ENCODE measurements at regions not wholly inside any gene's neighbourhood (a gene's known extent, or its start where the extent isn't known, plus 50 kb on each side); places are given as distances from the start of the nearest gene placed in this dataset.

DNA sequence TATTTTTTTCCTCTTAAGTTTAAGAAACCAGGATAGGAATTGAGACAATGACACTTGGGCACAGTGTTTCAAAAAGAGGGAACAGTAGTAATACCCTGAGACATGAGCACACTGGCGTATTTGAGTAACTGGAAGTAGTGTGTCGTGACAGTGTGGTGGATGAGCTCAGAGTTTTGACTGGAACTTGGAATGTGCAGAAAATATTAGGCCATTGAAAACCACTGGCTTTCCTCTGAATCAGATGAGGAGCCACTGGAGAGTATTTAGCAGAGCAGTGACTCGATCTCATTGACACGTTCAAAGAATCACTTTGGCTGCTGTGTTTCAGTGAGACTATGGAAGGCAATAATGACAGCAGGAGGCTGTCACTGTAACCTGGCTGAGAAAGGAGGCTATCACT is 1531.2 kb downstream of the STIM2 start:
- Histone ChIP-seq H3K4me1 (ENCODE audit: insufficient read depth) (peaks cover 28% of the 10 kb centered on the region), H4K20me1 (ENCODE audit: insufficient read depth) (no peaks in the 10 kb centered on the region), H3K27ac (peak overlapping the region; percentile 61), H2AFZ (peak overlapping the region; percentile 64), H3K4me3 (no peak overlapping the region), H3K79me2 (ENCODE audit: insufficient read depth) (no peaks in the 10 kb centered on the region), H3K9me2 (ENCODE audit: insufficient read depth) (no peaks in the 10 kb centered on the region), H3K9ac (peak overlapping the region; percentile 6; the same call in 1 of the 2 replicates), H3F3A (ENCODE audit: insufficient read depth) (peaks cover 16% of the 10 kb centered on the region; the same call in 1 of the 2 replicates), H3K36me3 (ENCODE audit: low read depth) (no peaks in the 10 kb centered on the region), H3K4me2 (ENCODE audit: unreplicated experiment) (peak overlapping the region; percentile 24), H3K27me3 (replicated peaks; ENCODE audit: insufficient read depth) (no peaks in the 10 kb centered on the region), H3K9me3 (ENCODE audit: low read depth) (no peaks in the 10 kb centered on the region)
- DNase-seq: peak; percentile 79
- 32 to 35% methylated on average over 4 of the region's 4 CpGs for WGBS, 2 experiments (ENCODE audit: low coverage in 1 of 2, low lambda C conversion rate in 2 of 2, missing lambda C conversion rate in 2 of 2)
- in situ Hi-C loops (cut with MboI): no loop called here
- TF ChIP-seq EZH2phosphoT487 (IDR thresholded peaks at IDR 0.05; ENCODE audit: insufficient read depth, low read depth) (no peak), EZH2 (IDR thresholded peaks at IDR 0.05; ENCODE audit: insufficient read depth, poor library complexity, severe bottlenecking) (no peak)

DNA sequence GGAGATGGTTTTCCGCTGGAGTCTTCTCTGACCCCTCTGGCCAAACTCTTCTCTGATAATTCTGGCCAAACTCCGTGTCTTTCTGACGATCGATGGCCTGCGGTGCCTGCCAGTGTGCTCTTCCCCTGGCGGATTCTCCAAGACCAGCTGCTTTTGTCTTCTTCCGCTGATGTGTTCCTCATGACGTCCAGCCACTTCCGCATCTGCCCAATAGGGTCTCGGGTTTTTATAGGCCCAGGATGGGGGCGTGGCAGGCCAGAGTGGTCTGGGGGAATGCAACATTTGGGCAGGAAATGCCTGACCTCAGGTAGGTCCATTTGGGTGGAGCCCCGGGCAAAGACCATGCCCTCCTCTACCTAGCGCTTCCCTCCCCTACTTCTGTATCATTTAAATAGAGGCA is 1542.1 kb downstream of the STIM2 start:
- Histone ChIP-seq H3K27ac (no peak overlapping the region), H3K9me3 (ENCODE audit: low read depth) (no peaks in the 10 kb centered on the region), H3K4me3 (no peak overlapping the region), H3K4me1 (ENCODE audit: insufficient read depth) (no peaks in the 10 kb centered on the region), H3K36me3 (ENCODE audit: low read depth) (no peaks in the 10 kb centered on the region), H3F3A (ENCODE audit: insufficient read depth) (no peaks in the 10 kb centered on the region), H3K9me2 (ENCODE audit: insufficient read depth) (no peaks in the 10 kb centered on the region), H3K9ac (no peak overlapping the region), H3K27me3 (replicated peaks; ENCODE audit: insufficient read depth) (no peaks in the 10 kb centered on the region), H3K79me2 (ENCODE audit: insufficient read depth) (no peaks in the 10 kb centered on the region), H4K20me1 (ENCODE audit: insufficient read depth) (no peaks in the 10 kb centered on the region), H3K4me2 (ENCODE audit: unreplicated experiment) (no peak overlapping the region), H2AFZ (no peak overlapping the region)
- in situ Hi-C loops (cut with MboI): no loop called here
- 65 to 71% methylated on average over 13 of the region's 13 CpGs for WGBS, 2 experiments (ENCODE audit: low coverage in 1 of 2, low lambda C conversion rate in 2 of 2, missing lambda C conversion rate in 2 of 2)
- DNase-seq: no peak
- TF ChIP-seq EZH2 (IDR thresholded peaks at IDR 0.05; ENCODE audit: insufficient read depth, poor library complexity, severe bottlenecking) (no peak), EZH2phosphoT487 (IDR thresholded peaks at IDR 0.05; ENCODE audit: insufficient read depth, low read depth) (no peak)

DNA sequence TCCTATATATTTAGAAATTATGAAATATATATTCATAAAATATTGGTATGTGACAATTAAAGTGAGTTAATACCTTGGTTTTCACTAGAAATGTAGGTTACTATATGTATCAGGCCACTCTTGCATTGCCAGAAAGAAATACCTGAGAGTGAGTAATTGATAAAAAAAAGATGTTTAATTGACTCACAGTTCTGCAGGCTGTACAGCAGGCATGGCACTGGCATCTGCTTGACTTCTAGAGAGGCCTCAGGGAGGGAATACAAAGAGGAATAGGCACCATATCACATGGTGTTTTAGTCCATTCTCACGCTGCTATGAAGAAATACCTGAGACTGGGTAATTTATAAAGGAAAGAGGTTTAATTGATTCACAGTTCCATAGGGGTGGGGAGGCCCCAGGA is 1560.6 kb downstream of the STIM2 start:
- TF ChIP-seq EZH2 (IDR thresholded peaks at IDR 0.05; ENCODE audit: insufficient read depth, poor library complexity, severe bottlenecking): no peak
- no peak for TF ChIP-seq EZH2phosphoT487 (IDR thresholded peaks at IDR 0.05; ENCODE audit: insufficient read depth, low read depth)
- Histone ChIP-seq H3K9me2 (ENCODE audit: insufficient read depth) (no peaks in the 10 kb centered on the region), H4K20me1 (ENCODE audit: insufficient read depth) (no peaks in the 10 kb centered on the region), H3K36me3 (ENCODE audit: low read depth) (no peaks in the 10 kb centered on the region), H2AFZ (no peak overlapping the region), H3K4me3 (no peak overlapping the region), H3F3A (ENCODE audit: insufficient read depth) (no peaks in the 10 kb centered on the region; the same call in 1 of the 2 replicates), H3K27ac (no peak overlapping the region), H3K4me1 (ENCODE audit: insufficient read depth) (peaks cover 12% of the 10 kb centered on the region), H3K27me3 (replicated peaks; ENCODE audit: insufficient read depth) (no peaks in the 10 kb centered on the region), H3K9me3 (ENCODE audit: low read depth) (no peaks in the 10 kb centered on the region), H3K4me2 (ENCODE audit: unreplicated experiment) (no peak overlapping the region), H3K79me2 (ENCODE audit: insufficient read depth) (no peaks in the 10 kb centered on the region), H3K9ac (no peak overlapping the region)
- WGBS, 2 experiments (ENCODE audit: low coverage in 1 of 2, low lambda C conversion rate in 2 of 2, missing lambda C conversion rate in 2 of 2): 20 to 30% methylated on average over 1 of the region's 1 CpG
- peak; percentile 37 for DNase-seq
- in situ Hi-C loops (cut with MboI): no loop called here

DNA sequence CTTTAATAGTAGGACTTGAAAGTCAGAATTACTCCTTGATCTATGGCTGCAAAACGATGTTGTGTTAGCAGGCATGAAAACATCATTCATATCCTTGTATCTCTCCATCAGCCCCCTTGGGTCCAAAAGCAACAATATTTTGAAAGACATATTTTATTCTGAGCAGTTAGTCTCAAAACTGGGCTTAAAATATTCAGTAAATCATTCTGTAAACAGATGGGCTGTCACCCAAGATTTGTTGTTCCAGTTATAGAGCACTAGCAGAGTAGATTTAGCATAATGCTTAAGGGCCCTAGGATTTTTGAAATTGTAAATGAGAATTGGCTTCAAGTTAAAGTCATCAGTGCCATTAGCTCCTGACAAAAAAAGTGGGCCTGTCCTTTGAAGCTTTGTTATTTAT is 1565.6 kb downstream of the STIM2 start:
- H3K4me1 ChIP-seq (ENCODE audit: insufficient read depth): no peaks in the 10 kb centered on the region
- H3K79me2 ChIP-seq (ENCODE audit: insufficient read depth): no peaks in the 10 kb centered on the region
- DNase-seq: no peak
- TF ChIP-seq EZH2 (IDR thresholded peaks at IDR 0.05; ENCODE audit: insufficient read depth, poor library complexity, severe bottlenecking): no peak
- TF ChIP-seq EZH2phosphoT487 (IDR thresholded peaks at IDR 0.05; ENCODE audit: insufficient read depth, low read depth): no peak
- in situ Hi-C loops (cut with MboI): no loop called here
- no peaks in the 10 kb centered on the region for H3K9me3 ChIP-seq (ENCODE audit: low read depth)
- H3F3A ChIP-seq (ENCODE audit: insufficient read depth): no peaks in the 10 kb centered on the region
- H3K9ac ChIP-seq: no peak overlapping the region
- no peak overlapping the region for H3K4me3 ChIP-seq
- H3K27me3 ChIP-seq (replicated peaks; ENCODE audit: insufficient read depth): no peaks in the 10 kb centered on the region
- H4K20me1 ChIP-seq (ENCODE audit: insufficient read depth): no peaks in the 10 kb centered on the region
- 4 to 19% methylated on average over 1 of the region's 1 CpG for WGBS, 2 experiments (ENCODE audit: low coverage in 1 of 2, low lambda C conversion rate in 2 of 2, missing lambda C conversion rate in 2 of 2)
- H3K9me2 ChIP-seq (ENCODE audit: insufficient read depth): no peaks in the 10 kb centered on the region
- no peak overlapping the region for H3K4me2 ChIP-seq (ENCODE audit: unreplicated experiment)
- no peaks in the 10 kb centered on the region for H3K36me3 ChIP-seq (ENCODE audit: low read depth)
- 0 out of 2 replicates have a peak overlapping the region, but pooled peaks have one; percentile 19 for H2AFZ ChIP-seq
- H3K27ac ChIP-seq: no peak overlapping the region
